ENCODE measurements at regions not wholly inside any gene's neighbourhood (a gene's known extent, or its start where the extent isn't known, plus 50 kb on each side); places are given as distances from the start of the nearest gene placed in this dataset.

DNA sequence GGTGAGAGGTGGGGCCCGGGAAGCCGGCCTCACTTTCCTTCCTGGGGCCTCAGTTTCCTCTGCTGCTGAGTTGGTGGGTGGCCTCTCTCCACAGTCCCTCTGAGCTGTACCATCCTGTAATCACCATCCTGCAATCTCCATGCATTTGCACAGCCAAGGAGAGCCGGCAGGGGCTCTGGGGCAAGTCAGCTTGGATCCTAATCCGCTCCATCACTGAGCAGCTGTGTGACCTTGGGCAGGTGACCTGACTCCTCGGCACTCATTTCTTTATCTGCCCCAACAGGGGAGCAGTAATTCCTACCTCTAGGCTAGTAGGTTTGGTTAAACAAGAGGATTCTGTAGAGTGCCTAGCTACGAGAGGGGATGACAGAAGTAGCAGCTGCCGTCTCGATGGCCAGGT, 88.2 kb upstream of the ZNF618 start:
- TF ChIP-seq, protein P1, sequence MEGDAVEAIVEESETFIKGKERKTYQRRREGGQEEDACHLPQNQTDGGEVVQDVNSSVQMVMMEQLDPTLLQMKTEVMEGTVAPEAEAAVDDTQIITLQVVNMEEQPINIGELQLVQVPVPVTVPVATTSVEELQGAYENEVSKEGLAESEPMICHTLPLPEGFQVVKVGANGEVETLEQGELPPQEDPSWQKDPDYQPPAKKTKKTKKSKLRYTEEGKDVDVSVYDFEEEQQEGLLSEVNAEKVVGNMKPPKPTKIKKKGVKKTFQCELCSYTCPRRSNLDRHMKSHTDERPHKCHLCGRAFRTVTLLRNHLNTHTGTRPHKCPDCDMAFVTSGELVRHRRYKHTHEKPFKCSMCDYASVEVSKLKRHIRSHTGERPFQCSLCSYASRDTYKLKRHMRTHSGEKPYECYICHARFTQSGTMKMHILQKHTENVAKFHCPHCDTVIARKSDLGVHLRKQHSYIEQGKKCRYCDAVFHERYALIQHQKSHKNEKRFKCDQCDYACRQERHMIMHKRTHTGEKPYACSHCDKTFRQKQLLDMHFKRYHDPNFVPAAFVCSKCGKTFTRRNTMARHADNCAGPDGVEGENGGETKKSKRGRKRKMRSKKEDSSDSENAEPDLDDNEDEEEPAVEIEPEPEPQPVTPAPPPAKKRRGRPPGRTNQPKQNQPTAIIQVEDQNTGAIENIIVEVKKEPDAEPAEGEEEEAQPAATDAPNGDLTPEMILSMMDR (IDR thresholded peaks at IDR 0.05) = no peak
- TF ChIP-seq POLR2A (IDR thresholded peaks at IDR 0.05) = no peak
